Spinal cord (tissue), 9 donors: ENCODE measurements at regions not wholly inside any gene's neighbourhood (a gene's known extent, or its start where the extent isn't known, plus 50 kb on each side); places are given as distances from the start of the nearest gene placed in this dataset.

Experiments used
- DNase-seq, 6 donors: peaks; one replicate each; pipeline versions ENCODE4 v3.0.0 to v3.0.0-alpha.2; 2013 to 2015; ENCODE audit warnings: low spot score in 6 of 6, low read depth in 4 of 6
- H3K27ac ChIP-seq: one replicate; pipeline ENCODE4 v1.5.1; 2013; ENCODE audit warnings: low read depth, low read length, control low read depth
- H3K27me3 ChIP-seq: one replicate; pipeline ENCODE4 v1.6.1; 2013; ENCODE audit warnings: low read length; ENCODE audit not compliant: control insufficient read depth, insufficient read depth
- H3K36me3 ChIP-seq: one replicate; pipeline ENCODE4 v1.6.1; 2013; ENCODE audit warnings: low read length; ENCODE audit not compliant: control insufficient read depth, insufficient read depth
- H3K4me1 ChIP-seq: one replicate; pipeline ENCODE4 v1.6.1; 2013; ENCODE audit warnings: low read length; ENCODE audit not compliant: control insufficient read depth, insufficient read depth
- H3K4me3 ChIP-seq: one replicate; pipeline ENCODE4 v1.5.1; 2013; ENCODE audit warnings: low read depth, low read length, control low read depth
- H3K9me3 ChIP-seq: one replicate; pipeline ENCODE4 v1.6.1; 2013; ENCODE audit warnings: low read length; ENCODE audit not compliant: control insufficient read depth, insufficient read depth
- WGBS: methylation state at CpG from one replicate; pipeline ENCODE4 v1.1.5; 2013; ENCODE audit warnings: missing lambda C conversion rate; ENCODE audit not compliant: insufficient coverage; 5-methylcytosine and 5-hydroxymethylcytosine counted together
- donor health status: healthy.

GRCh38 chr2:22902662-22903165 lies 482.3 kb upstream of the KLHL29 start:
- Histone ChIP-seq H3K27ac (no peak overlapping the region), H3K9me3 (no peaks in the 10 kb centered on the region), H3K27me3 (no peaks in the 10 kb centered on the region), H3K4me3 (no peak overlapping the region), H3K36me3 (no peaks in the 10 kb centered on the region), H3K4me1 (no peaks in the 10 kb centered on the region)
- no peak for DNase-seq
- 84% methylated on average over 4 of the region's 6 CpGs for WGBS

- H3K27me3 ChIP-seq, result no peaks in the 10 kb centered on the region
- no peak for DNase-seq
- no peaks in the 10 kb centered on the region for H3K4me1 ChIP-seq
- 83% methylated on average over 1 of the region's 1 CpG for WGBS
- no peak overlapping the region for H3K27ac ChIP-seq
- H3K9me3 ChIP-seq, result no peaks in the 10 kb centered on the region
- no peak overlapping the region for H3K4me3 ChIP-seq
- H3K36me3 ChIP-seq, result no peaks in the 10 kb centered on the region
These were observed 481.4 kb upstream of the KLHL29 start for GRCh38 chr2:22903616-22904015.

DNA sequence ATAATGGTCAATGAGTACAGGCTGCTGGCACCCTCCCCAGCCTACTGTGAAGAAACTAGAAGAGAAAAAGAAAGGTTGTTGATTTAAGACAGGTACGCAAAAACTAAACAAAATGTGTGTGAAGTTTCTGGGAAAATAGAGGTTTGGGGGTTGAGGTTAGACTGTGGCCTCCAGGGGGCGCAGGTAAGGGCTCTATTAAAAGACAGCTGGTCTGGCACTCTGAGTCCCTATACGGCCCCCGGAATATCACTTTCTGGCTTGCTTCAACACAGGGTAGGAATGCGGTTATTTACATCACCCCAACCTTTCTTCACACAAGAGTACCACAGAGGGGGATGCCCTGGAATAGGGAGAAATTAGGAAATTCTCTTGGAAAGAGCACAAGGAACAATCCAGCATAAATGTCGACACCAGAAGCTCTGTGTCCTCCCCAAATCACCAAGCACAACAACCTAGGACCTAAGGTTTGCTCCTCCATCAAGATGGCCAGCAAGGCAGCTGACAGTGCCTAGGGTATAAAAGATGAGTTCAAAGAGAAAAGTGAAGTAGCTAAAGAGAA lies 480.8 kb upstream of the KLHL29 start:
- Histone ChIP-seq H3K4me3 (no peak overlapping the region), H3K27ac (no peak overlapping the region), H3K4me1 (no peaks in the 10 kb centered on the region), H3K36me3 (no peaks in the 10 kb centered on the region), H3K27me3 (no peaks in the 10 kb centered on the region), H3K9me3 (no peaks in the 10 kb centered on the region)
- no peak for DNase-seq
- 38% methylated on average over 2 of the region's 6 CpGs for WGBS

DNA sequence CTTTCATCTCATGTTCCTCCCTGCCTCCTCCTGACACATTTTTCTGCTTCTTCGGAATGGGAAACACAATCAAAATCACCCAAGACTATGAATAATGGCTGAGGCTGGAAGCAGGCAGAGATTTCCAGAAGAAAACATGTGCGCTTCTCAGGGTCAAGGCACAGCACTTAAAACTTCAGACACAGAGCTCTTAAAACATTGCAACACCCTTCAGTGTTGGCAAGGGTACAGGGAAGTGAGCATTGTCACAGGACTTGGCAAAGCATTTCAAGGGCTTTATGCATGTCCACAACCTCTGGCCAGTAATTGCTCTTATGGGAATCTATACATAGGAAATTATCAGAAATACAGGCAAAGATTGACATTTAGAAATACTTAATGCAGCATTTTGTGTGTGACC lies 477.6 kb upstream of the KLHL29 start:
- Histone ChIP-seq H3K27me3 (no peaks in the 10 kb centered on the region), H3K4me3 (no peak overlapping the region), H3K36me3 (no peaks in the 10 kb centered on the region), H3K9me3 (no peaks in the 10 kb centered on the region), H3K27ac (no peak overlapping the region), H3K4me1 (no peaks in the 10 kb centered on the region)
- DNase-seq, result no peak
- no CpG with 5 or more reads among the region's 2 CpGs for WGBS

DNA sequence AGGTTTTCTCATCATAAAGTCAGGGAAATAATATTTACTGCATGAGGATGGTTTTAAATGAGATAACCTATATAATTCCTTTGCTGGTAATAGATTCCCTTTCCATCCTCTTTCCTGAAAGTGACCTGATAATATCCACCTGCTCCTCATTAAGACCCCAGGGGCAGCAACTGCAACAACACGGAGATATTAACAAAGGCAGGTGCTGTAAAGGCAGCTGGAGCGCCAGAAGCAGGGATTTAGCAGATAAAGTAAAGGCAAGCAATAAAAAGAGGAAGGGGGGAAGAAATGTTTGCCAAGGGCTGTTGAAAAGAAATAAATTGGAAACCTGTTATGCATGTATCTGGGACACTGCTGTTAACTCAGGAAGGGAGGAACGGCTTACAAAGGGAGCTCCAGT lies 472.6 kb upstream of the KLHL29 start:
- H3K27ac ChIP-seq, result no peak overlapping the region
- no peaks in the 10 kb centered on the region for H3K36me3 ChIP-seq
- 65% methylated on average over 3 of the region's 3 CpGs for WGBS
- no peaks in the 10 kb centered on the region for H3K9me3 ChIP-seq
- no peaks in the 10 kb centered on the region for H3K4me1 ChIP-seq
- no peaks in the 10 kb centered on the region for H3K27me3 ChIP-seq
- no peak overlapping the region for H3K4me3 ChIP-seq
- DNase-seq, result peak in 1 of 6 donors; percentile 32

DNA sequence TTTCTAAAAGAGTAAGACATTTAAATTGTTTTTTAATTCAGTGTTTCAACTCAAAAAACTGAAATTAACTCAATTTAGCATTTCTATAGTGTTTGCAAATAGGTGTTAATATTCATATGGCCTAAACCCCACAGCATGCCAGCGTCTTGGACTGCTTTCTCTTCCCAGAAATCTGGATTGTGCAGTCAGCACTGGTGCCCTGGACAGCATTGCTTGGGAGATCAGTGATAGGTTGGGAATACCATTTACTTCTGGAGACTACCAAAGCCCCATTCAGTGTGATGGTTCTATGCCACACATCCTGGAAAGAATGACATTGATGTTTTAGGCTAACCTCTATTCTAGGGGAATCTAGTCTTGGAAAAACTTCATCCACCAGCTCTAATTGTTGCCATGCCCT lies 455.0 kb upstream of the KLHL29 start:
- Histone ChIP-seq H3K27ac (no peak overlapping the region), H3K27me3 (no peaks in the 10 kb centered on the region), H3K36me3 (no peaks in the 10 kb centered on the region), H3K4me1 (peaks cover 3% of the 10 kb centered on the region), H3K4me3 (no peak overlapping the region), H3K9me3 (no peaks in the 10 kb centered on the region)
- WGBS, result no CpG with 5 or more reads among the region's 1 CpG
- DNase-seq, result no peak

DNA sequence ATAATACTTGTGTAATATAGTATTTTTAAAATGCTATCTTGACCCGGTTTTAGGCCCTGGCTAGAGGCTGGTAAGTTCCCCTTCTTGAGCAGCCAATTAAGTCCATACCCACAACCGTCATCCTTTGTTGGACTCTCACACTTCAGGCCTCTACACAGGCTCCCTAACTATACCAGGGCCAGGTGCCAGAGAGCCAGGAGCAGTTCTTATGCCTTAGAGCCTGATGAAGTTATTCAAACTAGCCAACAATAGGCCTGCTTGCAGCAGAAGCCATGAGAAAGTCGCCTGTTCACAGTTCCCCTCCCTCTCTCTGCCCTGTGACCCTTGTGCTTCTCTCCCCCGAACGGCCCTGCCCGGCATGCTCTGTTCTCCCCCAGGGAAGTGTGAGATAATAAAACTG lies 454.2 kb upstream of the KLHL29 start:
- H3K4me1 ChIP-seq, result peaks cover 3% of the 10 kb centered on the region
- no peak for DNase-seq
- no peaks in the 10 kb centered on the region for H3K9me3 ChIP-seq
- no peak overlapping the region for H3K4me3 ChIP-seq
- no peak overlapping the region for H3K27ac ChIP-seq
- 67% methylated on average over 2 of the region's 6 CpGs for WGBS
- H3K27me3 ChIP-seq, result no peaks in the 10 kb centered on the region
- no peaks in the 10 kb centered on the region for H3K36me3 ChIP-seq

DNA sequence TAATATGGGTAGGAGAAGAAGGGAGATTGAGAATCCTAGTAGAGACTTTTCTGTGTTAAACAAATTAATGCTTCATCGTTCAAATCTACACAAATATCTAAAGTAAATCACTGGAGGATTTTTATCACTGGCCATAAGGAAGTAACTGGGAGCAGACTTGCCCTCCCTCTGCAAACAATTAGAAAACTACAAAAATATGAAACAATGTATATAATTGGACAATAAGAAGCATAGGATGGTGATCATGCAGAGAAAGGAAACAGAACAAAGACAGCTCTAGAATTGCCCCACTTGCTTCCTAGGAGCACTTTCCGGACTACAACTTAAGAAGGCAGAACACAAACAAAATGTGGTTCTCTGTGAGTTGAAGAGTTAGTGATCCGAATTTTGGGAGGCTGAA lies 452.7 kb upstream of the KLHL29 start:
- Histone ChIP-seq H3K36me3 (no peaks in the 10 kb centered on the region), H3K4me3 (no peak overlapping the region), H3K9me3 (no peaks in the 10 kb centered on the region), H3K4me1 (peaks cover 3% of the 10 kb centered on the region), H3K27me3 (no peaks in the 10 kb centered on the region), H3K27ac (no peak overlapping the region)
- WGBS, result 83% methylated on average over 2 of the region's 3 CpGs
- DNase-seq, result no peak

DNA sequence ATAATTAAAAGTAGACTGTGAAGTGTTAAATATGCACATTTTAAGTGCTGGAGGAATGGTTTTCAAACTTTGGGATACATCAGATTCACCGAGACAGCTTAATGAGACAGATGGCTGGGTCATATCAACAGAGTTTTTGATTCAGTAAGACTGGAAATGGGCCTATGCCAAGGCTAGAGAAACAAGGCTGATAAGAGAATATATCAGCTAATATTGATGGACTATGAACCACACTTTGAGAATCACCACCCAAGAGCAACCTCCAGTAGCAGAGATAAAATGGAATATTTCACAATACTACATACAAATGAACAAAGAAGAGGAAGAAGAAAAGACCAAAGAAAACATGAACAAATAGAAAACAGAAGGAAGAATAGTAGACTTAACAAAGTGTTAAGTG lies 450.2 kb upstream of the KLHL29 start:
- Histone ChIP-seq H3K4me3 (no peak overlapping the region), H3K27ac (no peak overlapping the region), H3K9me3 (no peaks in the 10 kb centered on the region), H3K36me3 (no peaks in the 10 kb centered on the region), H3K4me1 (peaks cover 3% of the 10 kb centered on the region), H3K27me3 (no peaks in the 10 kb centered on the region)
- DNase-seq, result peak in 1 of 6 donors; percentile 59
- 80% methylated on average over 1 of the region's 1 CpG for WGBS

DNA sequence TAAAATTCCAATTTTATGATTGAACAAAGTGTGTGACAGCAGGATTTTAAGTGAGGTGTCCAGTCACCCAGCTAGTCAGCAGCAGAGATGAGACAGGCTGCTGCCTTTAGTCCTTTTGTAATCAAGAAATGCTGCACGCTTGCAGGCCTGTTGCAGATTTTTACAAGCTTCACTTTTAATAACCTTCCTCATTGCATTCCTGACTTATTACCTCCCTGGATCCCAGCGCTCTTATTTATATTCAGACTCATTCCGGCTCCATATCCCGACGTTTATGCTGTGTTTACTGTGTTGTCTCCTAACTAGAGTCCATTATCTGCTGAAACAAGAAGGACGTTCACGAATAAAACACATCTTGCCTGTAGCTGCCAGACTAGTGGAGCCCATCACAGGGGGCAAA lies 442.5 kb upstream of the KLHL29 start:
- Histone ChIP-seq H3K4me1 (no peaks in the 10 kb centered on the region), H3K36me3 (no peaks in the 10 kb centered on the region), H3K4me3 (no peak overlapping the region), H3K9me3 (no peaks in the 10 kb centered on the region), H3K27ac (no peak overlapping the region), H3K27me3 (no peaks in the 10 kb centered on the region)
- peak in 1 of 6 donors; percentile 83 for DNase-seq
- 47% methylated on average over 5 of the region's 7 CpGs for WGBS
